Heart left ventricle (tissue), 16 donors: ENCODE measurements at regions not wholly inside any gene's neighbourhood (a gene's known extent, or its start where the extent isn't known, plus 50 kb on each side); places are given as distances from the start of the nearest gene placed in this dataset.

Source experiments
- ATAC-seq, 4 donors: fragments of 200-7000 bp; cut with Tn5 transposase; one replicate each; pipeline ENCODE4 v1.9.1; 2020 to 2022; ENCODE audit warnings: moderate library complexity in 4 of 4, mild to moderate bottlenecking in 3 of 4, moderate number of reproducible peaks in 1 of 4
- DNase-seq, 5 donors: peaks; one replicate each; pipeline ENCODE4 v3.0.0-alpha.2; 2020
- H3K27ac ChIP-seq, 12 donors: fragments of 200-600 bp; sonication (generic) in 4 of 12; one replicate each; pipeline versions ENCODE4 v1.5.0 to v1.8.0; 2016 to 2022; ENCODE audit warnings: mild to moderate bottlenecking in 2 of 12
- H3K27me3 ChIP-seq, 9 donors: fragments of 200-600 bp; sonication (generic) in 2 of 9; one replicate each; pipeline versions ENCODE4 v1.5.1 to v1.8.0; 2016 to 2022; ENCODE audit warnings: mild to moderate bottlenecking in 3 of 9
- H3K36me3 ChIP-seq, 9 donors: fragments of 200-600 bp; sonication (generic) in 2 of 9; one replicate each; pipeline versions ENCODE4 v1.5.0 to v1.8.0; 2018 to 2022; ENCODE audit warnings: mild to moderate bottlenecking in 2 of 9
- H3K4me1 ChIP-seq, 12 donors: fragments of 200-600 bp; sonication (generic) in 4 of 12; one replicate each; pipeline versions ENCODE4 v1.5.0 to v1.8.0; 2016 to 2022; ENCODE audit warnings: mild to moderate bottlenecking in 3 of 12
- H3K4me3 ChIP-seq, 12 donors: fragments of 200-600 bp; sonication (generic) in 4 of 12; one replicate each; pipeline versions ENCODE4 v1.5.0 to v1.8.0; 2017 to 2022; ENCODE audit warnings: mild to moderate bottlenecking in 9 of 12, moderate library complexity in 4 of 12
- H3K9me3 ChIP-seq, 12 donors: fragments of 200-600 bp; sonication (generic) in 4 of 12; one replicate each; pipeline versions ENCODE4 v1.5.0 to v1.8.0; 2016 to 2022; ENCODE audit warnings: mild to moderate bottlenecking in 1 of 12
- POLR2A ChIP-seq, 2 donors: fragments of 450-650 bp; IDR thresholded peaks; one replicate each; pipeline ENCODE4 v1.6.1; 2017; ENCODE audit warnings: antibody characterized with exemption in 2 of 2, mild to moderate bottlenecking in 2 of 2, moderate library complexity in 2 of 2
- WGBS, 4 donors: extraction: QIAGEN DNeasy Blood & Tissue Kit in 2 of 4; methylation state at CpG; one replicate each; pipeline versions ENCODE4 v1.1.5 to v1.1.7; 2013 to 2018; 5-methylcytosine and 5-hydroxymethylcytosine counted together
- intact Hi-C, 10 donors: fragments of 100-400 bp; cut with DNase I; formaldehyde crosslinking; loops; one replicate each; pipeline versions ENCODE4 v1.11.1 to v1.14.2; 2022
- TF ChIP-seq, protein P1 (sequence below), 12 donors: fragments of 200-600 bp; sonication (generic) in 4 of 12; IDR thresholded peaks; one replicate each; pipeline versions ENCODE4 v1.5.0 to v1.8.0; 2018 to 2022; ENCODE audit warnings: antibody characterized with exemption in 12 of 12, mild to moderate bottlenecking in 5 of 12
- donor health status: ischemic (EF 13 %, LVEDD 7.1; RV severe dilation, severe dysfunction).
- donor health status: healthy with polysubstance abuse.
- donor health status: DM: no; HTN: yes; CAD: no.
- donor health status: DM: no; HTN: no; CAD: no.
- donor health status: ischemic (EF 25% LVEDD 6.9; RV normal size, moderate dysfunction).
- donor health status: ischemic (EF 25% LVEDD 5.7; RV mildly dilated, moderate dysfunction).
- donor health status: healthy.
- donor health status: DM: yes; HTN: yes; CAD: no.
- donor health status: ischemic (EF 35%, LVEDD 5.7; RV mildly dilated, moderate dysfunction).
- donor health status: nonischemic (EF 11% LVEDD 7.7; RV severe dilation, severe dysfunction).
- donor health status: DM: yes; HTN: yes; CAD: no.
- donor health status: PGD.
- donor health status: ischemic (EF 29% LVEDD 5.4; RV normal size, mild dysfunction).
- donor health status: nonischemic (EF 23%, LVEDD 6.1; RV moderate dilation, normal function).

DNA sequence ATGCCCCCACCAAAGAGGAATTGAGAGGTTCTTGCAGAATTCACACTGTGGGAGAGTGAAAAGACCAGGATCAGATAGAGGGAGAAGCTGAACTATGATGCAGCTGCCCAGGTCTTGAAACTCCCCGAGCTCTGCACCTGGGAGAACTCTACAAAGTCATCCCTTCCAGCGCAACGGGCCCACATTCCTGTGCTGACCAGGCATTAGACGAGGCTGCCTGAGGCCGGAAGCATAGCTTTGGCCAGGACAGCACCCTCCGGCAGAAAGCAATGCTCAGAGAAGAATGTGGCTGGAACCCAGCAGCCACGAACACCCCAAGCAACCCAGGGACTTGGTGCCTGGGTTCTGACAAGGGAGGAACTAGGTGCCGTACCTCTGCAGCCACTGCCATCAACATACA is 281.5 kb upstream of the CDH4 start:
- no peaks in the 10 kb centered on the region for H3K9me3 ChIP-seq
- no peaks in the 10 kb centered on the region for H3K4me1 ChIP-seq
- no peak for ATAC-seq
- peaks cover 0 to 48% (median 3%) of the 10 kb centered on the region in 9 donors for H3K27me3 ChIP-seq
- no peak overlapping the region for H3K4me3 ChIP-seq
- no peak overlapping the region for H3K27ac ChIP-seq
- TF ChIP-seq, protein P1, sequence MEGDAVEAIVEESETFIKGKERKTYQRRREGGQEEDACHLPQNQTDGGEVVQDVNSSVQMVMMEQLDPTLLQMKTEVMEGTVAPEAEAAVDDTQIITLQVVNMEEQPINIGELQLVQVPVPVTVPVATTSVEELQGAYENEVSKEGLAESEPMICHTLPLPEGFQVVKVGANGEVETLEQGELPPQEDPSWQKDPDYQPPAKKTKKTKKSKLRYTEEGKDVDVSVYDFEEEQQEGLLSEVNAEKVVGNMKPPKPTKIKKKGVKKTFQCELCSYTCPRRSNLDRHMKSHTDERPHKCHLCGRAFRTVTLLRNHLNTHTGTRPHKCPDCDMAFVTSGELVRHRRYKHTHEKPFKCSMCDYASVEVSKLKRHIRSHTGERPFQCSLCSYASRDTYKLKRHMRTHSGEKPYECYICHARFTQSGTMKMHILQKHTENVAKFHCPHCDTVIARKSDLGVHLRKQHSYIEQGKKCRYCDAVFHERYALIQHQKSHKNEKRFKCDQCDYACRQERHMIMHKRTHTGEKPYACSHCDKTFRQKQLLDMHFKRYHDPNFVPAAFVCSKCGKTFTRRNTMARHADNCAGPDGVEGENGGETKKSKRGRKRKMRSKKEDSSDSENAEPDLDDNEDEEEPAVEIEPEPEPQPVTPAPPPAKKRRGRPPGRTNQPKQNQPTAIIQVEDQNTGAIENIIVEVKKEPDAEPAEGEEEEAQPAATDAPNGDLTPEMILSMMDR (IDR thresholded peaks at IDR 0.05), result no peak
- TF ChIP-seq POLR2A (IDR thresholded peaks at IDR 0.05), result no peak
- no peaks in the 10 kb centered on the region for H3K36me3 ChIP-seq
- intact Hi-C loops, result no loop called here
- no peak for DNase-seq
- WGBS, 4 donors, result 63 to 80% (median 74%) methylated on average over 8 of the region's 8 CpGs

- DNase-seq (no peak), ATAC-seq (no peak)
- WGBS, 4 donors, result 77 to 82% (median 81%) methylated on average over 10 of the region's 10 CpGs
- H3K9me3 ChIP-seq, result peaks cover 0 to 7% (median 1%) of the 10 kb centered on the region in 12 donors
- TF ChIP-seq, protein P1 (IDR thresholded peaks at IDR 0.05), result no peak
- TF ChIP-seq POLR2A (IDR thresholded peaks at IDR 0.05), result no peak
- H3K4me1 ChIP-seq, result no peaks in the 10 kb centered on the region
- no peaks in the 10 kb centered on the region for H3K36me3 ChIP-seq
- intact Hi-C loops, result no loop called here
- H3K4me3 ChIP-seq, result no peak overlapping the region
- peaks cover 0 to 17% (median 0%) of the 10 kb centered on the region in 9 donors for H3K27me3 ChIP-seq
- H3K27ac ChIP-seq, result no peak overlapping the region
Observed at GRCh38 chr20:60974022-60974421, 278.0 kb upstream of the CDH4 start.

DNA sequence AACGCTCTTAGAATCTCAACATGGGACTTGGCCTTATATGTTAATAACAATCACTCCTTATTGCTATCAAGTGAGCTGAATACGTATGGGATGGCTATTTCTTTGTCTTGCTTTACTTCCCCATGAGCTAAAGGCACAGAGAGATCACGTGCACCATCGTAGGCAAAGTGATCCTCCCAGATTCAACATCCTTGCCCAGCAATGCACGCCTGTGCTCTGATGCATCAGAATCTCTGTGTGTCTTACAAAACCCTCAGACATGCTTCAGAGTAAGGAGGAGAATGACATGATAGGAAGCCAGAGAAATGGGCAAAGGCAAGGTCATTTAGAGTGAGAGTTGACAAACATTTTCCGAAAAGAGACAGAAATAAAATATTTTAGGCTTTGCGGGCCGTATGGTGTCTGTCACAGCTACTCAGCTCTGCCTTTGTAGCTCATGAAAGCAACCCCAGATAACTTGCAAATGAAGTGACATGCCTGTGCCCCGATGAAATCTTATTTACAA is 277.6 kb upstream of the CDH4 start:
- 66 to 72% (median 71%) methylated on average over 9 of the region's 9 CpGs for WGBS, 4 donors
- Histone ChIP-seq H3K36me3 (no peaks in the 10 kb centered on the region), H3K4me1 (no peaks in the 10 kb centered on the region), H3K4me3 (no peak overlapping the region), H3K27ac (no peak overlapping the region), H3K27me3 (peaks cover 0 to 13% (median 0%) of the 10 kb centered on the region in 9 donors), H3K9me3 (peaks cover 0 to 12% (median 6%) of the 10 kb centered on the region in 12 donors)
- ATAC-seq, result no peak
- intact Hi-C loops, result no loop called here
- TF ChIP-seq, protein P1 (IDR thresholded peaks at IDR 0.05), result no peak
- no peak for TF ChIP-seq POLR2A (IDR thresholded peaks at IDR 0.05)
- DNase-seq, result no peak

GRCh38 chr20:60976139-60976538 is 275.9 kb upstream of the CDH4 start:
- H3K4me1 ChIP-seq, result no peaks in the 10 kb centered on the region
- intact Hi-C loops, result no loop called here
- DNase-seq (no peak), ATAC-seq (no peak)
- no peak overlapping the region for H3K27ac ChIP-seq
- 85 to 88% (median 86%) methylated on average over 15 of the region's 15 CpGs for WGBS, 4 donors
- H3K27me3 ChIP-seq, result peaks cover 0 to 10% (median 0%) of the 10 kb centered on the region in 9 donors
- peaks cover 0 to 24% (median 14%) of the 10 kb centered on the region in 12 donors for H3K9me3 ChIP-seq
- TF ChIP-seq POLR2A (IDR thresholded peaks at IDR 0.05), result no peak
- TF ChIP-seq, protein P1 (IDR thresholded peaks at IDR 0.05), result no peak
- no peaks in the 10 kb centered on the region for H3K36me3 ChIP-seq
- no peak overlapping the region for H3K4me3 ChIP-seq
